GM12864 (cell line): ENCODE measurements at regions not wholly inside any gene's neighbourhood (a gene's known extent, or its start where the extent isn't known, plus 50 kb on each side); places are given as distances from the start of the nearest gene placed in this dataset.

Experiments
- DNase-seq: peaks from one replicate; pipeline ENCODE4 v3.0.0-alpha.2; 2011; ENCODE audit warnings: low read depth
- H3K4me3 ChIP-seq: 2 replicates; pipeline ENCODE4 v1.5.1; 2011; ENCODE audit warnings: mild to moderate bottlenecking, low read depth, low read length, control low read depth
- TF ChIP-seq, protein P1 (sequence below): IDR thresholded peaks from 2 replicates; pipeline ENCODE4 v1.5.1; 2011; ENCODE audit warnings: low read depth, mild to moderate bottlenecking, moderate library complexity, low read length, control low read depth, inconsistent platforms; ENCODE audit errors: missing control alignments

DNA sequence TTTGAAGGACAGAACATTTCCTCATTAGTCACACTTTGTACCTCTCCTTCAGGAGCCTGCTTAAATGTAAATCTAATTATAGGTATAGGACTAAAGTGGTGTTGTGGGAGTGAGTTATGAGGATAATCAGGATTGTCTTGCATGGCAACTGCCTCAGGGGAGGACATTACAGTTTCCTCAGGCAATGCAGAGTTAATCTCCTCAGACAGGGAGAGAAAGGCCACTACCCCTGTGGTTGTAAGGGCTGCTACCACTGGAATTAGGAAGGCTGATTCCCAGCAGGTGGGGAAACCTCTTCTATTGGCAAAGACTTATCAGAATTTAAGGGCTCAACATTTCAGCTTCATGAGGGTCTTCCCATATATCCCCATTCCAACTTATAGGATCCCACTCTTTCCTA, 286.8 kb upstream of the PBX1 start:
- DNase-seq = no peak
- TF ChIP-seq, protein P1, sequence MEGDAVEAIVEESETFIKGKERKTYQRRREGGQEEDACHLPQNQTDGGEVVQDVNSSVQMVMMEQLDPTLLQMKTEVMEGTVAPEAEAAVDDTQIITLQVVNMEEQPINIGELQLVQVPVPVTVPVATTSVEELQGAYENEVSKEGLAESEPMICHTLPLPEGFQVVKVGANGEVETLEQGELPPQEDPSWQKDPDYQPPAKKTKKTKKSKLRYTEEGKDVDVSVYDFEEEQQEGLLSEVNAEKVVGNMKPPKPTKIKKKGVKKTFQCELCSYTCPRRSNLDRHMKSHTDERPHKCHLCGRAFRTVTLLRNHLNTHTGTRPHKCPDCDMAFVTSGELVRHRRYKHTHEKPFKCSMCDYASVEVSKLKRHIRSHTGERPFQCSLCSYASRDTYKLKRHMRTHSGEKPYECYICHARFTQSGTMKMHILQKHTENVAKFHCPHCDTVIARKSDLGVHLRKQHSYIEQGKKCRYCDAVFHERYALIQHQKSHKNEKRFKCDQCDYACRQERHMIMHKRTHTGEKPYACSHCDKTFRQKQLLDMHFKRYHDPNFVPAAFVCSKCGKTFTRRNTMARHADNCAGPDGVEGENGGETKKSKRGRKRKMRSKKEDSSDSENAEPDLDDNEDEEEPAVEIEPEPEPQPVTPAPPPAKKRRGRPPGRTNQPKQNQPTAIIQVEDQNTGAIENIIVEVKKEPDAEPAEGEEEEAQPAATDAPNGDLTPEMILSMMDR = no peak
- no peak overlapping the region for H3K4me3 ChIP-seq

DNA sequence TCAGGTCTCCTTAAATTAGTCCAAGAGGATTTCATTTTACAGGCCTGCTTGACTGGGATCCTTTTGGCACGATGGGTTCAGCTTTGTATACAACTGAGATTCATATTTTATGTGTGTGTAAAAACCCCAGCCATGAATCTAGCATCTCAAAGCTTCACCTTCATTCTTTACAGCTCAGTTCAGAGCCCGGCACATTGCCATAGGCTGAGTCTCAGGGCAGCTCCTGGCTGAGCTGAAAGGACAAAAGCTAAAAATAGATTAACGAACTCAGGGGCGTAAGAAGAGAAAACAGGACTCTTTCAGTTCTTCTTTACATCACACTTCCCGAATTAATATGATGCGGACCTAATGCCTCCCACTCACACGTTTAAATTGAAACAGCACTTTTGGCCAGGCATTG, 262.8 kb upstream of the PBX1 start:
- H3K4me3 ChIP-seq = no peak overlapping the region
- TF ChIP-seq, protein P1 = no peak
- no peak for DNase-seq

DNA sequence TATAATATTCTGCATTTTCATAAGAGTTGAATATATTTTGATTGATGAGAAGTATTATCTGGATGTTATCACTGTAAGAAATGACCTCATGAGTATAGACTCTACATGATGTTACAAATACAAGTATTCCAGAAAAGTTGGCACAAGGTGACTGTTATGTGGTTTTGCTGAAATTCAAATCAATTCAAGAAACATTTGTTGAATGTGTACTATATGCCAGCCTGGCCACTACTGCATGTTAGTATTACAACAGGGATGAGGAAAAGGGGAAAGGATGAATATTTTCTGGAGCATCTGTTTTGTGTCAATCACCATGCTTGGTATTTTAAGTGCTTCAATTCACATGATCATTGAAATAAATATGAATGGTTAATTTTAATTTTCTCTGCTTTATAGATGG, 250.9 kb upstream of the PBX1 start:
- no peak overlapping the region for H3K4me3 ChIP-seq
- TF ChIP-seq, protein P1 = no peak
- no peak for DNase-seq

DNA sequence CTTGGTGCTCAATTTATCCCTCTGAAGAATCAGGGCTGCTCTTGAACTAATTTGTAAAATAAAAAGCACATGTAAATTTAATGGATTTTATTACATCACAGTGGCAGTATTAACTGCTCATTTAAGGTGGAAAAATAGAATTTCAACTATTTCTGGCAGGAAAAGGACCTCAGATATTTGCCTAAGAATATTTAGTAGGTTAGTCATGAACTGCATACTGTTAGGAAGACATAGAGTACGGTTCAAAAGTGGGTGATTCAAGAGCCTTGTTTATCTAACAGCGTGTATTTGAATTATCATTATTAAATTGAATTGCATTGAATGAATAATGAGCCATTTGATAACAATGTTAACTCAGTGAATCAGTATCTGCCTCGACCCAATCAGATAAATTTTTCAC, 248.8 kb upstream of the PBX1 start:
- no peak overlapping the region for H3K4me3 ChIP-seq
- TF ChIP-seq, protein P1 = no peak
- no peak for DNase-seq

DNA sequence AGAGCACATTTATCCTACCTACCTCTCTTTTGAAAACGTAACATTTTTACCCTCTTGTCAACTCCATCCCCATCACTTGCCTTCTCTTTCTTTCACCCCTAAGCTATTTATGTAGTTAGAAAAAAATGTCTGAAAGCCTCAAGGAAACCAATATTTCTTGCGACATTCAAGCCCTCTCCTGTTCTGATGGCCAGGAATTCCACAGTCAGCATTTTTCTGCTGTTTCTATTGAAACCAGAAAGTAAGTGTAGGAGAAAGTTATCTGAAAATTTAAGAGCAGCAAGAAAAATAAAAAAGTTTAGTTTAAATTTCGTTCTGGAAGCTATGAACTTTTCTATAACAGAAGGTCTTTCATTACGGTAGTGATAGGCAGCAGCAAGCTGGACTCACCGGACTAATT, 247.6 kb upstream of the PBX1 start:
- DNase-seq = no peak

DNA sequence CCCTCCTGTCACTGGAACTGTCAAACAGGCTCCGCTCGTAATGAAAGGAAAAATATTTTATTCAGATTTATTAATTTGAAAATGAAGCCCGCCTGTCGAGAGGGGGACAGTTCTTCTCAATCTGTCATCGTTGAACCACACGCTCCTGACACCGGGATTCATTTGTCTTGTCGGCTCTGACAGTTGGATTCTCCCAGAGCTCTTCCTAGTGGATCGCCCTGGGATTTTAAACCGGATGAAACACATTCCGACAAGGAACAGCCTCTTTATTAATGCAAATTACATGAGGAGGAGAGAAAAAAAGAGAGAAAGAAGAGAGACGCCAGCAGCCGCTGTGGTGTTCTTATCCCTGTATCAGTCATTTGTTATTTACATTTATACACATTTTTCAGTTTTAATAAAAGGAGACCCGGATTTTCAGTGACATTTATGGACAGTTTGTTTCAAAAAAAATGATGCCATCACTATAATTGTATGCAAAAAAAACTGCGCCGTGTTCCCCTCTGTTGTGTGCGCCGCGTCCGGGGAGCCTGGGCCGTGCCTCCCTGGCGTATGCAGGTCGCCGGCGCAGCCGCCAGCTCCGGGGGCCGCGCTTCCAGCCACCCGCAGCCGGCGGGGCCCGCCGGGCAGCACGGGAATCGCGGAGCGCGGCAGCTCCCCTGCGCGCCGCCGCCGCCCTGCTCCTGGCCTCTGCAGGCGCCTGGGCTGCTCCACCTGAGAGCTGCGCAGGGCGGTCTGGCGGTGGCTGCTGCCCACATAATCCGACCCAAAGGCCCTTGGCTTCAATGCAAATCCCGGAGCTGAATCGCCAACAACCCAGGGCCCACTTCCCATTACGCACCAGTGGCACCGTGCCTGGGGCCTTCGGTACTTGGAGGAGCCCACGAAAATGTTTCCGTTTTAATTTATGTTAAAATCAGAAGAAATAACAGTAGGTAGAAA, 237.9 kb upstream of the PBX1 start:
- H3K4me3 ChIP-seq = no peak overlapping the region

More for the DNA sequence above, 247.6 kb upstream of the PBX1 start:
- TF ChIP-seq, protein P1 = no peak
- H3K4me3 ChIP-seq = no peak overlapping the region

More for the DNA sequence above, 237.9 kb upstream of the PBX1 start:
- TF ChIP-seq, protein P1 = no peak
- DNase-seq = no peak
